ENCODE measurements at regions not wholly inside any gene's neighbourhood (a gene's known extent, or its start where the extent isn't known, plus 50 kb on each side); places are given as distances from the start of the nearest gene placed in this dataset.
"Not testable (repeated sequence)": the region's sequence is repeated elsewhere in the genome, so short reads cannot be mapped to it uniquely, and the experiment has no call there.

DNA sequence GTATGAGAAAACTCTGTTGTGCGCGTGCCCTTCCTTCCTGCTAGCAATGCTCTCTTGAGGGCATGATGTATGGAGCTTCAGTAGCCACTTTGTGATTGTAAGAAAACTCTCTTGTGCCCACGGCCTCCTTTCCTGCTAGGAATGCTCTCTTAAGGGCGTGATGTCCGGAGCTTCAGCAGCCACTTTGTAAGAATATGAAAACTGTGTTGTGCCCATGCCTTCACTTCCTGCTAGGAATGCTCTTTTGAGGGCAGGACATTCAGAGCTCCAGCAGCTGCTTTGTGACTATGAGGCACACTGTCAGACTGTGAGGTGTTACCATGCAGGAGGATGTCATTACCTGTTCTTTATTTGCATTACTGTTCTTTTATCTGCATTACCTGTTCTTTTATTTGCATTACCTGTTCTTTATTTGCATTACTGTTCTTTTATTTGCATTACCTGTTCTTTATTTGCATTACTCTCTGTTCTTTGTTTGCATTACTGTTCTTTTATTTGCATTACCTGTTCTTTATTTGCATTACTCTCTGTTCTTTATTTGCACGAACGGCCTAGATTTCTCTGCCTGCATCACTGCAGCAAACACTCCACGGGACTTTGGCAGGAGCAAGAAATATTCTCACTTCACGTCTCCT lies 166.7 kb downstream of the CRLF2 start:
- H3K36me3 ChIP-seq = no peaks in the 10 kb centered on the region
- H3K27ac ChIP-seq = no peak overlapping the region
- WGBS, 2 donors (ENCODE audit: low coverage in 1 of 2) = 92% methylated on average over 6 to 9 of the region's 9 CpGs
- no peak overlapping the region for H3K4me3 ChIP-seq
- ATAC-seq = no peak
- H3K27me3 ChIP-seq = no peaks in the 10 kb centered on the region
- no peaks in the 10 kb centered on the region for H3K4me1 ChIP-seq
- TF ChIP-seq POLR2A (IDR thresholded peaks at IDR 0.05) (no peak), EP300 (IDR thresholded peaks at IDR 0.05) (no peak), CTCF (IDR thresholded peaks at IDR 0.05) (no peak), POLR2AphosphoS5 (IDR thresholded peaks at IDR 0.05) (no peak)
- H3K9me3 ChIP-seq = peaks cover 0 to 39% (median 0%) of the 10 kb centered on the region in 3 donors

DNA sequence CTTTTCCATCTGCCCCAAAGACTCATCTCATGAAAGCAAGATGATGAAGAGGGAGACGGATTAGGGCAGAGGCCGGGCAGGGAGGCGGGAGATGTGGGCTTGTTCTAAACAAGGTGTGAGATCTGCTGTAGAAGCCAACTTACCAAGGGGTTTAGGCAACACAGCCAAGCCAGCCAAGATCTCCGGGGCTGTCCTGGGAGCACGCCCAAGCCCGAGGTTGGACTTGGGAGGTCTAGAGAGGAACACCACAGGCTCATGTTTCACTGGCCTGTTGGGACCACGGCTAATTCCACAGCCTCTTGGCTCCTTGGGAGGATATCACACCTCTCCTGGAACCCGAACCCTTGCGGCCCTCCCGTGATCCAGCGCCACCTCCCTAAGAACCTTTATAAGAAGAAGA lies 171.4 kb downstream of the CRLF2 start:
- Histone ChIP-seq H3K27ac (no peak overlapping the region), H3K9me3 (peaks cover 0 to 52% (median 0%) of the 10 kb centered on the region in 3 donors), H3K4me1 (no peaks in the 10 kb centered on the region), H3K36me3 (no peaks in the 10 kb centered on the region), H3K4me3 (no peak overlapping the region), H3K27me3 (no peaks in the 10 kb centered on the region)
- WGBS, 2 donors (ENCODE audit: low coverage in 1 of 2) = 70 to 86% methylated on average over 4 to 11 of the region's 11 CpGs
- no peak for TF ChIP-seq EP300 (IDR thresholded peaks at IDR 0.05)
- no peak for TF ChIP-seq POLR2AphosphoS5 (IDR thresholded peaks at IDR 0.05)
- TF ChIP-seq POLR2A (IDR thresholded peaks at IDR 0.05) = no peak
- ATAC-seq = no peak

GRCh38 chrX:1035931-1036330 lies 176.5 kb downstream of the CRLF2 start:
- not testable (repeated sequence) for H3K27ac ChIP-seq, ATAC-seq, H3K27me3 ChIP-seq, H3K4me1 ChIP-seq, H3K4me3 ChIP-seq, H3K36me3 ChIP-seq
- H3K9me3 ChIP-seq = peaks cover 0 to 54% (median 0%) of the 10 kb centered on the region in 3 donors
- 83 to 88% methylated on average over 11 to 14 of the region's 14 CpGs for WGBS, 2 donors (ENCODE audit: low coverage in 1 of 2)

DNA sequence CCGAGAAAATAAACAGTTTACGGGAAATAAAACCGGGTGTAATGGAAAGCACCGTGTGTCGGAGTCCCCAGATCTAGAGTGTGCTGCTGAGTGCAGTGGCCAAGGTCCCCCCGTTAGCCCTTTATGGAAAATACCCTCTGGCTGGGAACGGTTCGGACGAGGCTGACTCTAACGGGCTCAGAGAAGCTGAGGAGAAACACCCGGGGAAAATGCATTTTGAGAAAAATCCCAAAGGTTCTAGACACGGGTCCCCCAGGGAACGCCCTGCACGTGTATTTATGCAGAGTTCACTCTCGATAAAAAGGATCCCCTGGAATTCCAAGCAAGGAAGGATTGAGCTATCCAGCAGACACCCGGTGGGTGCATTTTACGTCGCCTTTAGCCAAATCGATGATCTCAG lies 177.2 kb downstream of the CRLF2 start:
- Histone ChIP-seq H3K27me3 (peaks cover 6% of the 10 kb centered on the region), H3K4me3 (no peak overlapping the region), H3K27ac (no peak overlapping the region), H3K9me3 (peaks cover 0 to 53% (median 0%) of the 10 kb centered on the region in 3 donors), H3K36me3 (no peaks in the 10 kb centered on the region), H3K4me1 (no peaks in the 10 kb centered on the region)
- 38 to 45% methylated on average over 15 to 19 of the region's 19 CpGs for WGBS, 2 donors (ENCODE audit: low coverage in 1 of 2)
- no peak for TF ChIP-seq POLR2A (IDR thresholded peaks at IDR 0.05)
- TF ChIP-seq EP300 (IDR thresholded peaks at IDR 0.05) = no peak
- TF ChIP-seq POLR2AphosphoS5 (IDR thresholded peaks at IDR 0.05) = no peak
- no peak for TF ChIP-seq CTCF (IDR thresholded peaks at IDR 0.05)
- no peak for ATAC-seq

DNA sequence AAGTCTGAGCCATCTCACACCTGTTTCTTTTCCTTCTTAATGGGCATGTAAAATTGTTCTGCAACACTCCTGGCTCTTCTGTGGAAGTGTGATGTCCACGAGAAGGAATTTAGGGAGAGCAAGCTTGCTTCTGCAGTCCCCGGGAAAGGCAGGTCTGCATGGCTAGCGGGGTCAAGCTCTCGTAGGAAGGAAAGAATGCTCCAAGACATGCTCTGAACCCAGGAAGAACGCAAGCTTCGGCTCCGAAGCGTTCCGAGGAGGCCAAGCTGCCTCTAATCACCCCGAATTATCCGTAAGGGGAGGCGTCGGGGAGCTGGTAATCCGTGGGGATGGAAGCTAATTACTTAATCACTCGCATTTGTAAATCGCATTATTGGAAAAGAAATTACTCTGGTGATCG lies 177.7 kb downstream of the CRLF2 start:
- TF ChIP-seq EP300 (IDR thresholded peaks at IDR 0.05) (no peak), POLR2AphosphoS5 (IDR thresholded peaks at IDR 0.05) (no peak), POLR2A (IDR thresholded peaks at IDR 0.05) (no peak), CTCF (IDR thresholded peaks at IDR 0.05) (no peak)
- WGBS, 2 donors (ENCODE audit: low coverage in 1 of 2) = 56 to 58% methylated on average over 8 to 12 of the region's 17 CpGs
- H3K36me3 ChIP-seq = no peaks in the 10 kb centered on the region
- H3K4me1 ChIP-seq = no peaks in the 10 kb centered on the region
- no peak overlapping the region for H3K27ac ChIP-seq
- peaks cover 6% of the 10 kb centered on the region for H3K27me3 ChIP-seq
- peaks cover 0 to 48% (median 0%) of the 10 kb centered on the region in 3 donors for H3K9me3 ChIP-seq
- no peak overlapping the region for H3K4me3 ChIP-seq
- no peak for ATAC-seq

Data from gastroesophageal sphincter (tissue), 4 donors.